ENCODE measurements at regions not wholly inside any gene's neighbourhood (a gene's known extent, or its start where the extent isn't known, plus 50 kb on each side); places are given as distances from the start of the nearest gene placed in this dataset.

GRCh38 chr2:176477336-176477735, 208.1 kb downstream of the MTX2 start:
- TF ChIP-seq, protein P1, sequence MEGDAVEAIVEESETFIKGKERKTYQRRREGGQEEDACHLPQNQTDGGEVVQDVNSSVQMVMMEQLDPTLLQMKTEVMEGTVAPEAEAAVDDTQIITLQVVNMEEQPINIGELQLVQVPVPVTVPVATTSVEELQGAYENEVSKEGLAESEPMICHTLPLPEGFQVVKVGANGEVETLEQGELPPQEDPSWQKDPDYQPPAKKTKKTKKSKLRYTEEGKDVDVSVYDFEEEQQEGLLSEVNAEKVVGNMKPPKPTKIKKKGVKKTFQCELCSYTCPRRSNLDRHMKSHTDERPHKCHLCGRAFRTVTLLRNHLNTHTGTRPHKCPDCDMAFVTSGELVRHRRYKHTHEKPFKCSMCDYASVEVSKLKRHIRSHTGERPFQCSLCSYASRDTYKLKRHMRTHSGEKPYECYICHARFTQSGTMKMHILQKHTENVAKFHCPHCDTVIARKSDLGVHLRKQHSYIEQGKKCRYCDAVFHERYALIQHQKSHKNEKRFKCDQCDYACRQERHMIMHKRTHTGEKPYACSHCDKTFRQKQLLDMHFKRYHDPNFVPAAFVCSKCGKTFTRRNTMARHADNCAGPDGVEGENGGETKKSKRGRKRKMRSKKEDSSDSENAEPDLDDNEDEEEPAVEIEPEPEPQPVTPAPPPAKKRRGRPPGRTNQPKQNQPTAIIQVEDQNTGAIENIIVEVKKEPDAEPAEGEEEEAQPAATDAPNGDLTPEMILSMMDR (conservative IDR thresholded peaks at IDR 0.05; ENCODE audit: low read depth, low read length): no peak
- TF ChIP-seq EZH2 (IDR thresholded peaks at IDR 0.05; ENCODE audit: borderline replicate concordance, low read depth, low read length, poor library complexity, severe bottlenecking): no peak
